ENCODE measurements at regions not wholly inside any gene's neighbourhood (a gene's known extent, or its start where the extent isn't known, plus 50 kb on each side); places are given as distances from the start of the nearest gene placed in this dataset.
"Not testable (repeated sequence)": the region's sequence is repeated elsewhere in the genome, so short reads cannot be mapped to it uniquely, and the experiment has no call there.

GRCh38 chr2:140079038-140079437 is 1298.8 kb upstream of the NXPH2 start:
- Histone ChIP-seq H3K79me2 (ENCODE audit: insufficient read depth, low read length) (no peaks in the 10 kb centered on the region), H3K9me2 (replicated peaks; ENCODE audit: low read depth, low read length) (no peaks in the 10 kb centered on the region), H3K4me2 (ENCODE audit: low read depth, low read length, poor library complexity, severe bottlenecking) (no peak overlapping the region), H3K4me1 (ENCODE audit: insufficient read depth, low read length, poor library complexity, severe bottlenecking) (no peaks in the 10 kb centered on the region), H3K36me3 (ENCODE audit: insufficient read depth, low read length) (no peaks in the 10 kb centered on the region), H3K4me3 (ENCODE audit: low read length, poor library complexity, severe bottlenecking) (no peak overlapping the region), H3K27me3 (ENCODE audit: insufficient read depth, low read length, poor library complexity, severe bottlenecking) (no peaks in the 10 kb centered on the region), H4K20me1 (ENCODE audit: insufficient read depth, low read length, poor library complexity, severe bottlenecking) (no peaks in the 10 kb centered on the region), H2AFZ (ENCODE audit: low read length) (no peak overlapping the region), H3K9me3 (ENCODE audit: insufficient read depth, low read depth, low read length) (no peaks in the 10 kb centered on the region), H3F3A (ENCODE audit: low read depth) (no peaks in the 10 kb centered on the region), H3K9ac (ENCODE audit: low read depth, low read length, poor library complexity, severe bottlenecking) (no peak overlapping the region)
- TF ChIP-seq, protein P1, sequence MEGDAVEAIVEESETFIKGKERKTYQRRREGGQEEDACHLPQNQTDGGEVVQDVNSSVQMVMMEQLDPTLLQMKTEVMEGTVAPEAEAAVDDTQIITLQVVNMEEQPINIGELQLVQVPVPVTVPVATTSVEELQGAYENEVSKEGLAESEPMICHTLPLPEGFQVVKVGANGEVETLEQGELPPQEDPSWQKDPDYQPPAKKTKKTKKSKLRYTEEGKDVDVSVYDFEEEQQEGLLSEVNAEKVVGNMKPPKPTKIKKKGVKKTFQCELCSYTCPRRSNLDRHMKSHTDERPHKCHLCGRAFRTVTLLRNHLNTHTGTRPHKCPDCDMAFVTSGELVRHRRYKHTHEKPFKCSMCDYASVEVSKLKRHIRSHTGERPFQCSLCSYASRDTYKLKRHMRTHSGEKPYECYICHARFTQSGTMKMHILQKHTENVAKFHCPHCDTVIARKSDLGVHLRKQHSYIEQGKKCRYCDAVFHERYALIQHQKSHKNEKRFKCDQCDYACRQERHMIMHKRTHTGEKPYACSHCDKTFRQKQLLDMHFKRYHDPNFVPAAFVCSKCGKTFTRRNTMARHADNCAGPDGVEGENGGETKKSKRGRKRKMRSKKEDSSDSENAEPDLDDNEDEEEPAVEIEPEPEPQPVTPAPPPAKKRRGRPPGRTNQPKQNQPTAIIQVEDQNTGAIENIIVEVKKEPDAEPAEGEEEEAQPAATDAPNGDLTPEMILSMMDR (conservative IDR thresholded peaks at IDR 0.05; ENCODE audit: low read length): no peak

- Histone ChIP-seq H3K4me3 (ENCODE audit: low read length, poor library complexity, severe bottlenecking) (no peak overlapping the region), H3K9ac (ENCODE audit: low read depth, low read length, poor library complexity, severe bottlenecking) (no peak overlapping the region), H3K79me2 (ENCODE audit: insufficient read depth, low read length) (no peaks in the 10 kb centered on the region), H3K9me3 (ENCODE audit: insufficient read depth, low read depth, low read length) (no peaks in the 10 kb centered on the region), H3K27me3 (ENCODE audit: insufficient read depth, low read length, poor library complexity, severe bottlenecking) (no peaks in the 10 kb centered on the region), H4K20me1 (ENCODE audit: insufficient read depth, low read length, poor library complexity, severe bottlenecking) (no peaks in the 10 kb centered on the region), H3K4me2 (ENCODE audit: low read depth, low read length, poor library complexity, severe bottlenecking) (no peak overlapping the region), H2AFZ (ENCODE audit: low read length) (no peak overlapping the region), H3K9me2 (replicated peaks; ENCODE audit: low read depth, low read length) (no peaks in the 10 kb centered on the region), H3K4me1 (ENCODE audit: insufficient read depth, low read length, poor library complexity, severe bottlenecking) (no peaks in the 10 kb centered on the region), H3K36me3 (ENCODE audit: insufficient read depth, low read length) (no peaks in the 10 kb centered on the region), H3F3A (ENCODE audit: low read depth) (no peaks in the 10 kb centered on the region)
- TF ChIP-seq, protein P1 (conservative IDR thresholded peaks at IDR 0.05; ENCODE audit: low read length): no peak
- TF ChIP-seq EZH2phosphoT487 (IDR thresholded peaks at IDR 0.05; ENCODE audit: borderline replicate concordance): no peak
These were observed 1296.0 kb upstream of the NXPH2 start for GRCh38 chr2:140076164-140076563.

- not testable (repeated sequence) for H2AFZ ChIP-seq (ENCODE audit: low read length); H4K20me1 ChIP-seq (ENCODE audit: insufficient read depth, low read length, poor library complexity, severe bottlenecking); H3K36me3 ChIP-seq (ENCODE audit: insufficient read depth, low read length); H3K79me2 ChIP-seq (ENCODE audit: insufficient read depth, low read length); H3K4me1 ChIP-seq (ENCODE audit: insufficient read depth, low read length, poor library complexity, severe bottlenecking); H3F3A ChIP-seq (ENCODE audit: low read depth); H3K4me2 ChIP-seq (ENCODE audit: low read depth, low read length, poor library complexity, severe bottlenecking); H3K4me3 ChIP-seq (ENCODE audit: low read length, poor library complexity, severe bottlenecking); H3K9ac ChIP-seq (ENCODE audit: low read depth, low read length, poor library complexity, severe bottlenecking); H3K9me2 ChIP-seq (replicated peaks; ENCODE audit: low read depth, low read length); H3K27me3 ChIP-seq (ENCODE audit: insufficient read depth, low read length, poor library complexity, severe bottlenecking); H3K9me3 ChIP-seq (ENCODE audit: insufficient read depth, low read depth, low read length)
These were observed 1293.6 kb upstream of the NXPH2 start for GRCh38 chr2:140073763-140074162.

GRCh38 chr2:140067661-140068060 is 1287.5 kb upstream of the NXPH2 start:
- no peak overlapping the region for H3K9ac ChIP-seq (ENCODE audit: low read depth, low read length, poor library complexity, severe bottlenecking)
- no peaks in the 10 kb centered on the region for H3K27me3 ChIP-seq (ENCODE audit: insufficient read depth, low read length, poor library complexity, severe bottlenecking)
- no peaks in the 10 kb centered on the region for H3F3A ChIP-seq (ENCODE audit: low read depth)
- no peak overlapping the region for H2AFZ ChIP-seq (ENCODE audit: low read length)
- H3K4me2 ChIP-seq (ENCODE audit: low read depth, low read length, poor library complexity, severe bottlenecking): no peak overlapping the region
- H3K4me1 ChIP-seq (ENCODE audit: insufficient read depth, low read length, poor library complexity, severe bottlenecking): no peaks in the 10 kb centered on the region
- H3K4me3 ChIP-seq (ENCODE audit: low read length, poor library complexity, severe bottlenecking): no peak overlapping the region
- TF ChIP-seq, protein P1 (conservative IDR thresholded peaks at IDR 0.05; ENCODE audit: low read length): no peak
- no peak for TF ChIP-seq EZH2phosphoT487 (IDR thresholded peaks at IDR 0.05; ENCODE audit: borderline replicate concordance)
- H3K9me2 ChIP-seq (replicated peaks; ENCODE audit: low read depth, low read length): no peaks in the 10 kb centered on the region
- no peaks in the 10 kb centered on the region for H3K9me3 ChIP-seq (ENCODE audit: insufficient read depth, low read depth, low read length)
- H3K36me3 ChIP-seq (ENCODE audit: insufficient read depth, low read length): no peaks in the 10 kb centered on the region
- H3K79me2 ChIP-seq (ENCODE audit: insufficient read depth, low read length): no peaks in the 10 kb centered on the region
- no peaks in the 10 kb centered on the region for H4K20me1 ChIP-seq (ENCODE audit: insufficient read depth, low read length, poor library complexity, severe bottlenecking)
